Heart left ventricle (tissue), 13 donors: ENCODE measurements at regions not wholly inside any gene's neighbourhood (a gene's known extent, or its start where the extent isn't known, plus 50 kb on each side); places are given as distances from the start of the nearest gene placed in this dataset.

Experiments used
- POLR2A ChIP-seq, 2 donors: fragments of 450-650 bp; IDR thresholded peaks; one replicate each; pipeline ENCODE4 v1.6.1; 2017; ENCODE audit warnings: antibody characterized with exemption in 2 of 2, mild to moderate bottlenecking in 2 of 2, moderate library complexity in 2 of 2
- TF ChIP-seq, protein P1 (sequence below), 12 donors: fragments of 200-600 bp; sonication (generic) in 4 of 12; IDR thresholded peaks; one replicate each; pipeline versions ENCODE4 v1.5.0 to v1.8.0; 2018 to 2022; ENCODE audit warnings: antibody characterized with exemption in 12 of 12, mild to moderate bottlenecking in 5 of 12
- donor health status: ischemic (EF 13 %, LVEDD 7.1; RV severe dilation, severe dysfunction).
- donor health status: DM: no; HTN: yes; CAD: no.
- donor health status: DM: no; HTN: no; CAD: no.
- donor health status: ischemic (EF 25% LVEDD 6.9; RV normal size, moderate dysfunction).
- donor health status: ischemic (EF 25% LVEDD 5.7; RV mildly dilated, moderate dysfunction).
- donor health status: ischemic (EF 35%, LVEDD 5.7; RV mildly dilated, moderate dysfunction).
- donor health status: nonischemic (EF 11% LVEDD 7.7; RV severe dilation, severe dysfunction).
- donor health status: DM: yes; HTN: yes; CAD: no.
- donor health status: PGD.
- donor health status: ischemic (EF 29% LVEDD 5.4; RV normal size, mild dysfunction).
- donor health status: nonischemic (EF 23%, LVEDD 6.1; RV moderate dilation, normal function).

DNA sequence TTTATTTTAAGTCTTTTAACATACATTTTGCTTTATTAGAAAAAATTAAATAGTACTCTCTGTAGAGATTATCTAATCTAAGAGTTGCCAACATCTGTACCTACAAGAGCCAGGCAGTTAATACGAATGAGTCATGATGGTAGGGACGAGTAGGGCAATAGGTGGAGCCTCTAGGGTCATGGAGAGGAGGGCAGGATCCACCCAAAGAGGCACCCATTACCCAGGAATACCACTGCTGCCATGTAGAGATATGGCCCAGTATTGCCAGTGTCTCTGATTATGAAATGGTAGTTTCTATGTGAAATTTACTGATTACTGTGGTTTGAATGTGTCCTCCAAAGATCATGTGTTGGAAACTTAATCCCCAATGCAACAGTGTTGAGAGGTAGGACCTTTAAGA, 170.4 kb downstream of the PIK3R1 start:
- no peak for TF ChIP-seq POLR2A (IDR thresholded peaks at IDR 0.05)
- TF ChIP-seq, protein P1, sequence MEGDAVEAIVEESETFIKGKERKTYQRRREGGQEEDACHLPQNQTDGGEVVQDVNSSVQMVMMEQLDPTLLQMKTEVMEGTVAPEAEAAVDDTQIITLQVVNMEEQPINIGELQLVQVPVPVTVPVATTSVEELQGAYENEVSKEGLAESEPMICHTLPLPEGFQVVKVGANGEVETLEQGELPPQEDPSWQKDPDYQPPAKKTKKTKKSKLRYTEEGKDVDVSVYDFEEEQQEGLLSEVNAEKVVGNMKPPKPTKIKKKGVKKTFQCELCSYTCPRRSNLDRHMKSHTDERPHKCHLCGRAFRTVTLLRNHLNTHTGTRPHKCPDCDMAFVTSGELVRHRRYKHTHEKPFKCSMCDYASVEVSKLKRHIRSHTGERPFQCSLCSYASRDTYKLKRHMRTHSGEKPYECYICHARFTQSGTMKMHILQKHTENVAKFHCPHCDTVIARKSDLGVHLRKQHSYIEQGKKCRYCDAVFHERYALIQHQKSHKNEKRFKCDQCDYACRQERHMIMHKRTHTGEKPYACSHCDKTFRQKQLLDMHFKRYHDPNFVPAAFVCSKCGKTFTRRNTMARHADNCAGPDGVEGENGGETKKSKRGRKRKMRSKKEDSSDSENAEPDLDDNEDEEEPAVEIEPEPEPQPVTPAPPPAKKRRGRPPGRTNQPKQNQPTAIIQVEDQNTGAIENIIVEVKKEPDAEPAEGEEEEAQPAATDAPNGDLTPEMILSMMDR (IDR thresholded peaks at IDR 0.05) = no peak
